CD4-positive, CD25-positive, alpha-beta regulatory T cell (primary cell): ENCODE measurements at regions not wholly inside any gene's neighbourhood (a gene's known extent, or its start where the extent isn't known, plus 50 kb on each side); places are given as distances from the start of the nearest gene placed in this dataset.

Experiments used
- ATAC-seq, 2 donors: fragments of 150-1000 bp; cut with Tn5 transposase; one replicate each; pipeline ENCODE4 v1.10.0; 2021; ENCODE audit warnings: low read depth in 2 of 2, moderate number of reproducible peaks in 2 of 2, moderate library complexity in 1 of 2
- DNase-seq, 3 donors: peaks; one replicate each; pipeline versions ENCODE4 v3.0.0 to v3.0.0-alpha.2; 2012 to 2022; ENCODE audit warnings: mixed read lengths in 1 of 3
- H3K27ac ChIP-seq: one replicate; pipeline ENCODE4 v1.7.0; 2013; ENCODE audit warnings: mild to moderate bottlenecking, low read length; ENCODE audit not compliant: insufficient read depth, poor library complexity, severe bottlenecking
- H3K27me3 ChIP-seq: one replicate; pipeline ENCODE4 v1.7.0; 2013; ENCODE audit warnings: low read length; ENCODE audit not compliant: control insufficient read depth, insufficient read depth
- H3K36me3 ChIP-seq: one replicate; pipeline ENCODE4 v1.7.0; 2013; ENCODE audit warnings: mild to moderate bottlenecking, low read length, moderate library complexity; ENCODE audit not compliant: control insufficient read depth, insufficient read depth
- H3K4me1 ChIP-seq: 2 replicates; pipeline ENCODE4 v1.7.0; 2013; ENCODE audit warnings: mild to moderate bottlenecking, low read length; ENCODE audit not compliant: insufficient read depth, control insufficient read depth, poor library complexity, severe bottlenecking
- H3K4me3 ChIP-seq: one replicate; pipeline ENCODE4 v1.7.0; 2013; ENCODE audit warnings: low read depth, mild to moderate bottlenecking, low read length, moderate library complexity
- H3K9me3 ChIP-seq, 2 experiments: 1 replicate in 1 of 2; 2 replicates in 1 of 2; pipeline ENCODE4 v1.7.0; 2013; ENCODE audit warnings: low read length in 2 of 2, mild to moderate bottlenecking in 1 of 2, moderate library complexity in 1 of 2; ENCODE audit not compliant: control insufficient read depth in 2 of 2
- H3K27ac Mint-ChIP-seq, 3 donors: one replicate each; pipeline ENCODE4 v1.8.0; 2020 to 2022; ENCODE audit warnings: mild to moderate bottlenecking in 3 of 3, mixed read lengths in 3 of 3, moderate library complexity in 2 of 3
- H3K27me3 Mint-ChIP-seq: one replicate; pipeline ENCODE4 v1.8.0; 2022; ENCODE audit warnings: mild to moderate bottlenecking, mixed read lengths
- H3K36me3 Mint-ChIP-seq: one replicate; pipeline ENCODE4 v1.8.0; 2020; ENCODE audit warnings: mixed read lengths
- H3K4me1 Mint-ChIP-seq, 4 donors: one replicate each; pipeline ENCODE4 v1.8.0; 2020 to 2022; ENCODE audit warnings: mixed read lengths in 4 of 4, mild to moderate bottlenecking in 1 of 4
- H3K4me3 Mint-ChIP-seq, 4 donors: one replicate each; pipeline ENCODE4 v1.8.0; 2020 to 2022; ENCODE audit warnings: mild to moderate bottlenecking in 4 of 4, mixed read lengths in 4 of 4, moderate library complexity in 3 of 4
- H3K9me3 Mint-ChIP-seq, 7 donors: one replicate each; pipeline ENCODE4 v1.8.0; 2020 to 2022; ENCODE audit warnings: mixed read lengths in 7 of 7, mild to moderate bottlenecking in 3 of 7, moderate library complexity in 2 of 7

- Mint-ChIP-seq H3K36me3 (no peaks in the 10 kb centered on the region), H3K9me3 (peaks cover 0 to 11% (median 2%) of the 10 kb centered on the region in 7 donors), H3K4me1 (no peaks in the 10 kb centered on the region), H3K27me3 (no peaks in the 10 kb centered on the region), H3K27ac (no peak overlapping the region), H3K4me3 (no peak overlapping the region)
- DNase-seq (no peak), ATAC-seq (no peak)
- Histone ChIP-seq H3K36me3 (no peaks in the 10 kb centered on the region), H3K4me1 (no peaks in the 10 kb centered on the region), H3K27me3 (no peaks in the 10 kb centered on the region), H3K9me3 (no peaks in the 10 kb centered on the region), H3K4me3 (no peak overlapping the region), H3K27ac (no peak overlapping the region)
Measured at GRCh38 chr13:34886121-34886875, 55.8 kb upstream of the NBEA start.

DNA sequence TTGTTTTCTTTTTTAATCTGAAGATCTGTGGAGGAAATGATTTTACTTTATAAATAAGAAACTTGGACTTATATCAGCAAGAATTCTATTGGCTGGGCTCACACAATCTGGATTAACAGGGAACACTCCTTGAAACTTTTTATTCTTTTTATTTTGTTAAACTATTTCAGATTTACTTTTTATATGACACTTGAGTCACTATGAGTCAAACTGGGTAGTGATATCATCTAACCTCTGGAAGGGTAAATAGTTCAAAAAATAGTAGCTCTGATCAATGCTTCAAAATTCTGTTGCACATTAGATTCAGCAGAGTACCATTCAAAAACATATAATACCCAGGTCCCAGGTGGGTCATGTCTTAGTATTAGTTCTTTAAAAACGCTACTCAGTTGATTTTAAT lies 55.1 kb upstream of the NBEA start:
- Histone ChIP-seq H3K4me3 (no peak overlapping the region), H3K9me3 (no peaks in the 10 kb centered on the region), H3K27me3 (no peaks in the 10 kb centered on the region), H3K4me1 (no peaks in the 10 kb centered on the region), H3K36me3 (no peaks in the 10 kb centered on the region), H3K27ac (no peak overlapping the region)
- Mint-ChIP-seq H3K4me3 (no peak overlapping the region), H3K27ac (no peak overlapping the region), H3K36me3 (no peaks in the 10 kb centered on the region), H3K4me1 (no peaks in the 10 kb centered on the region), H3K27me3 (no peaks in the 10 kb centered on the region), H3K9me3 (peaks cover 0 to 12% (median 2%) of the 10 kb centered on the region in 7 donors)
- ATAC-seq (no peak), DNase-seq (no peak)
